Left hindlimb (tissue), 1 donor: ENCODE measurements at regions not wholly inside any gene's neighbourhood (a gene's known extent, or its start where the extent isn't known, plus 50 kb on each side); places are given as distances from the start of the nearest gene placed in this dataset.

Source experiments
- DNase-seq: peaks from one replicate; pipeline ENCODE4 v3.0.0-alpha.2; 2018

- no peak for DNase-seq
Observed at GRCh38 chr6:1144842-1145767, 166.8 kb upstream of the FOXQ1 start.

DNA sequence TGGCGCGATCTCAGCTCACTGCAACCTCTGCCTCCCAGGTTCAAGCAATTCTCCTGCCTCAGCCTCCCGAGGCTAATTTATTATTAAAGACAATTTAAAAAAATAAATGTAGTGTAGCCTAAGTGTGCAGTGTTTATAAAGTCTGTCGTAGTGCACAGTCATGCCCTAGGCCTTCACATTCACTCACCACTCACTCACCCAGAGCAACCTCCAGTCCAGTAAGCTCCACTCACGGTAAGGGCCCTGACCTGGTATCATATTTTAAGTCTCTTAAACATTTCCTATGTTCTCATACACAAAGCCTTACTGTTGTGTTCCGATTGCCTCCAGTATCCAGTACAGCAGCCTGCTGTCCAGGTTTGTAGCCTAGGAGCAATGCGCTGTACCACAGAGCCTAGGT is 168.2 kb upstream of the FOXQ1 start:
- no peak for DNase-seq

- no peak for DNase-seq
Observed at GRCh38 chr6:1139155-1139890, 172.6 kb upstream of the FOXQ1 start.

DNA sequence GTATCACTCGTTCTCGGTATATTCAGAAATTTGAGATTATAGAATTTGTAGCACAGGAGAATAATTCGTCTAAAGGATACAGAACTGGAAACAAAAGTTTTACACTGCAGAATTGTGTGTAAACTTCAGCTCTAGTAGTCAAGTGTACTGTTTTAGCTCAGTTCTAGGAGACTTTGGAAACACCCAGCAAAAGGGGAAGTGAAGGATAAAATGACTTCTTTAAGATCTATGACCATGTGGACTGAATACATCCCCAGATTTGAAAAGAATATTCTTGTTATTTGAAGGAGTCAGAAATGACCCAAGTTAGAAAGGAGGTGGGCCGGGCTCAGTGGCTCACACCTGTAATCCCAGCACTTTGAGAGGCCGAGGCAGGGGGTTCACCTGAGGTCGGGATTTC is 174.0 kb upstream of the FOXQ1 start:
- no peak for DNase-seq

- no peak for DNase-seq
Observed at GRCh38 chr6:1136827-1137226, 175.1 kb upstream of the FOXQ1 start.

DNA sequence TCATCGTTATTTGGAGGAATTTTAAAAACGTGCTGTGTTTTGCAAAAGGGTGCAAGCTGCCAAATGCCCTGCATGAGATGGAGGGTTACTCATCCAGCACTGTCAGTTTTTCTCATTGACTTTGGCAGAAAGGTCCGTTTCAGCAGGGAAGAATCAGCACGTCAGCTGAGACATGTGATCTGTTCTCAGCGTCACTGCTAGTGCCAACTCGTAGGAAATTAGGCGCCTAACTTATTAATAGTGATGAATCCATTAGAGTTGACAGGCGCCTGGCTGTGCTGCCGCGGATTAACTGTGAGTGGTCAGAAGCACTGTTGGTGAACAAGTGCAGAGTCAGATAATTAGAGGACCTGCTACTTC is 175.5 kb upstream of the FOXQ1 start:
- no peak for DNase-seq

DNA sequence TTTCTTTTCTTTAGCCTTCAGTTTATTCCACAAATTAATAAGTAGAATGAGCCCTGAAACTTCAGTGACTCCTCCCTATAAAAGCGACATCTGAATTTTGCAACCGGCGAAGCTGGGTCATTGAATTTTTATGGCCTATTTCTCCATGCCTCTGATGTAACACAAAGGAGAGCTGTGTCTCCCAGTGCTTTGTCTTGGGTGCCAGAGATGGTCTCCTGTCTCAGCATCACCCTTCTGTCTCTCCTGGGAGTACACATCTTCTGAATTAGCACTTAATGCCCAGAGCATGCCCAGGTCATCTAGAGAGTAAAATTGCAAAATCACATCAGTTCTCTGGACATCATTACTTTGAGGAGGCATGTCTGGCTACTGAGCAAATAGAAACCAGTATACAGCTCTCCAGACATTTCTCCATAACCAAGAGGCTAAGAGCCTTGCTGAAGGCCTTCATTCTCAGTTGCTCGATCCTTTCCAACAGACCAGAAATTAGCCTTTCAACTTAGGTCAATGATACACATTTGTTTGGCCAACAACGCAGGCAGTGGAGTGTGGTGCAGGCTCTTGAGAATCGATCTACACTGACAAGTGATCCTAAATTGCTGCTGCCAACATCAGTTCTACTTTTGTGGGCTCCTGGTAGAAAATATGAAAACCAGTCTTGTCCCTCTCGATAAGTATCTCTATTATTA is 176.0 kb upstream of the FOXQ1 start:
- no peak for DNase-seq

GRCh38 chr6:1131285-1132079 is 180.4 kb upstream of the FOXQ1 start:
- DNase-seq = no peak

DNA sequence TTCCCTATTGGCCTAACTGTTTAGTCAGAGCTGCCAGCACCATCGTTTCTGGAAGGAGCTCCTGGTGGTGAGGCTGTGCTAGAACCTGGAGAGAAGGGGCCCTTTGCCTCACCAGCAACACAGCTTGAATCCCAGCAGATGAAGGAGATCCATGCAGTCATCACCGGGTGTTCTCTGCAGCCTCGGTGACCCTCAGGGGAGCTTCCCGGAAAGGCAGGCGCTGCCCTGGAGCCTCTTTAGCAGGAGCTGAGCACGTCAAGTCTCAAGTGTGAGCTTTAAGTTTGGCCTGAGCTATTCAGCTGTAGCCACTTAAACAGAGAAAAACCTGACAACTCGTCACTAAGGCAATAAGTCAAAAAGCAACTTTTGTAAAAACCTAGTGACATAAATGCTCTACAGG is 181.2 kb upstream of the FOXQ1 start:
- DNase-seq = no peak

GRCh38 chr6:1129131-1129530 is 182.8 kb upstream of the FOXQ1 start:
- DNase-seq = peak; percentile 65

DNA sequence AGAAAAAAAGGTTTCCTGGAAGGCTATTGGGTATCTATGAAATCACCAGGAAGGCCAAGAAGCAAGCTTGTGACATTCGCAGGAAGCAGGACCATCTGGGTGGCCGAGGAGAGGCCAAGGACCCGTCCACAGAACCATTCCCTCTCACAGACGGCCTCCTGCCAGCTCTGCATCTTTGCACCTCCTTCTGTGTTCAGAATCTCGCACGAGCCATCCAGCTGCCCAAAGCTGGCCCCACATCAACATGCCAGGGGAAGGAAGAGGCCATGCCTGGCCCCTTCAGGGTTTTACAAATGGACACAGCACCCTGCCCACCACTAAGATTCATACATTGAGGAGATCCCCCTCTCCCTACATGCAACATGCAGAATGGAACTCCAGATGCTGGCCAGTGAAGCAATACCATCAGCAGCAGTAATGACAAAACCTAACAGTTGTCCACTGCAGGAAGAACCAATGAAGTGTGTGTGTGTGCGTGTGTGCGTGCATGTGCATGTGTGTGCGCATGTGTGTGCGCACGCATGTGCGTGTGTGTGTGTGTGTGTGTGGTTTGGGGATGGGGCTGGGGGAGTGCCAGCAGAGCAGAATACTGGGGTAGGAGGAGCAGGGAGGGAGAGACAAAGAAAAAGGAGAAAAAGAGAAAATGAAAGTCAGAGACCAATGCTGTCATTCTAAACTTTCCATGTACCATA is 184.2 kb upstream of the FOXQ1 start:
- DNase-seq = no peak

GRCh38 chr6:1127129-1127528 is 184.8 kb upstream of the FOXQ1 start:
- no peak for DNase-seq

DNA sequence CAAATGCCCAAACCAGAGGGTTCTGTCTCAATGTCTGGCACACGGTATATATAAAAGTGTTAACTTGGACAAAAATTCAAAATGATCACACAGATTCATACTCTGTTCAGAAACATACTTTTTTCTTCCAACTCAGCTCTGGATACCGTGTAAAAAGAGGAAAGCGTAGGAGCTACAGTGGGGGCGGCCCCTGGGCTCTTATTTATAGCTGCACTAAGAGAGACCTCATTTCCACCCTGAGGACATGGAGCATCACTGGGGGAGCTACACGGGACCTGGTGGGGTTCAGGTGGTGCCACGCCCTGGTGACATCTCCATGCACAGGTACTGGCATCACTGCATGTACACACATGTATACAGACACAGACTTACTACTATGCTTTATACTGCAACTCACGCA is 185.9 kb upstream of the FOXQ1 start:
- DNase-seq = no peak

DNA sequence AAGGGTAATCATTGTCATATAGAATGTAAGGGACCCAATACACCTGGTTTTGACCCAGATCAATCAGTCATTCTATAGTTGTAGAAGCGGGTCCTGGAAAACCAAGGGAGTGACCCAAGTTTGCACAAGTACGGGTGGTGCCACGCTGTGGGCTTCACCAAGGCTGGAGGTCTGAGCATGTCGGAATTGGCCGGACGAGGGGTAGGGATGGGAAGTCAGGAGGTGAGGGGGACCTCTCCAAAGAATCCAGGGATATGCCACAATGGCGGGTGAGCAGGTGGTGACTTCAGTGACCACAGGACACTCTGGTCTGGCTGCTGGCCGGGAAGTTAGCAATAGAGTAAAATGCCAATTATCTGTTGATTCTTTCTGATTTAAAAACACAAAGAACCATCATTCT is 186.6 kb upstream of the FOXQ1 start:
- no peak for DNase-seq

DNA sequence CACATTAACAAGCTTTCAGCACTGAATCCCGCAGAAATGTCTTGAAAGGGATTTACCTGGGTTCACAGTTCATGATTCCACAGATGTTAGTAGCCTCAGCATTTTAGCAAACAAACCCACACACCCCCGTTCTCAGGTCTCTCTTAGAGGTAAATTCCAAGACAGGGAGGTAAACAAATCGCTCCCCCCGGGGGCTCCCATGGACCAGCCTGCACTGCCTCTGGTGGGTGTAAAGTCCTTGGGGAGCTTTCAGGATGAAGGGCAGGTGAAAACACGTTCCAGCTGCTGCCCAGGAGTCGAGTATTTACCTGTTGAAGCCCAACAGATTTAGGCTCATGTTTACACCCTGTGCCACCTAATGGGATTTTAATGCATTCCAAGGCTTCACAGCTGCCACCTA is 187.0 kb upstream of the FOXQ1 start:
- DNase-seq = no peak

- DNase-seq = no peak
Observed at GRCh38 chr6:1123386-1124375, 188.2 kb upstream of the FOXQ1 start.

DNA sequence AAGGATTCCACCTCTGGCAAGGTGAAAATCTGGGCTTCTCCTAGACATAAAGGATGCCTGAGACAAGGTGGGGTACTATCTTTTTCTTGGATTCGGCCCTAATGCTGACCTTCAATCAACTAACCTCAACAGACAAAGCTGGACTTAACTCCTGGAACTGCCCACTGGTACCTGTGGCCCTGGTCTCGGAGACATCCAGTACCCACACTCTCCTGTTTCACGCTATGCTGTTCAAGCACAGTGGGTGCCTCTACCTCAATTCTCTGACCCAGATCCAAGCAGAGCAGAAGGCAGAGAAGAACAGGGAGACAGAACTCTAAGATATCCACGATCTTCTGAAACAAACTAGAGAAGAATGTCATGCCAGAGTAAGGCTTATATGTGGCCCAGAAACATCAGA is 189.8 kb upstream of the FOXQ1 start:
- DNase-seq = no peak

GRCh38 chr6:1118287-1118647 is 193.6 kb upstream of the FOXQ1 start:
- no peak for DNase-seq

- DNase-seq = no peak
Observed at GRCh38 chr6:1117530-1118286, 194.2 kb upstream of the FOXQ1 start.

GRCh38 chr6:1116149-1116548 is 195.7 kb upstream of the FOXQ1 start:
- no peak for DNase-seq
